GM19372 (cell line): ENCODE measurements at regions not wholly inside any gene's neighbourhood (a gene's known extent, or its start where the extent isn't known, plus 50 kb on each side); places are given as distances from the start of the nearest gene placed in this dataset.

Source experiments
- ATAC-seq: cut with Tn5 transposase; IDR thresholded peaks from one replicate; pipeline ENCODE4 v1.9.1; 2021; ENCODE audit warnings: mild to moderate bottlenecking, low read depth, moderate library complexity; ENCODE audit not compliant: unreplicated experiment

- ATAC-seq: no peak
Measured at GRCh38 chr17:77437747-77438146, 297.0 kb downstream of the SEC14L1 start.

- ATAC-seq: no peak
Measured at GRCh38 chr17:77438241-77439188, 297.7 kb downstream of the SEC14L1 start.

GRCh38 chr17:77439189-77440018 lies 298.6 kb downstream of the SEC14L1 start:
- no peak for ATAC-seq

GRCh38 chr17:77440560-77440981 lies 299.8 kb downstream of the SEC14L1 start:
- no peak for ATAC-seq

GRCh38 chr17:77441130-77441920 lies 300.6 kb downstream of the SEC14L1 start:
- peak; percentile 41 for ATAC-seq

GRCh38 chr17:77441940-77442339 lies 301.2 kb downstream of the SEC14L1 start:
- ATAC-seq: no peak

GRCh38 chr17:77442976-77443747 lies 302.4 kb downstream of the SEC14L1 start:
- ATAC-seq: no peak

GRCh38 chr17:77443748-77444260 lies 303.0 kb downstream of the SEC14L1 start:
- no peak for ATAC-seq

- no peak for ATAC-seq
Measured at GRCh38 chr17:77444628-77444983, 303.8 kb downstream of the SEC14L1 start.

- peak; percentile 46 for ATAC-seq
Measured at GRCh38 chr17:77444984-77445759, 304.4 kb downstream of the SEC14L1 start.

- ATAC-seq: peak; percentile 27
Measured at GRCh38 chr17:77445760-77446532, 305.2 kb downstream of the SEC14L1 start.

- ATAC-seq: no peak
Measured at GRCh38 chr17:77446940-77447634, 306.3 kb downstream of the SEC14L1 start.

- no peak for ATAC-seq
Measured at GRCh38 chr17:77449373-77449907, 308.7 kb downstream of the SEC14L1 start.

GRCh38 chr17:77449908-77450741 lies 309.4 kb downstream of the SEC14L1 start:
- no peak for ATAC-seq

- no peak for ATAC-seq
Measured at GRCh38 chr17:77450742-77451244, 310.0 kb downstream of the SEC14L1 start.

- no peak for ATAC-seq
Measured at GRCh38 chr17:77451245-77451893, 310.6 kb downstream of the SEC14L1 start.
